ENCODE measurements at regions not wholly inside any gene's neighbourhood (a gene's known extent, or its start where the extent isn't known, plus 50 kb on each side); places are given as distances from the start of the nearest gene placed in this dataset.

DNA sequence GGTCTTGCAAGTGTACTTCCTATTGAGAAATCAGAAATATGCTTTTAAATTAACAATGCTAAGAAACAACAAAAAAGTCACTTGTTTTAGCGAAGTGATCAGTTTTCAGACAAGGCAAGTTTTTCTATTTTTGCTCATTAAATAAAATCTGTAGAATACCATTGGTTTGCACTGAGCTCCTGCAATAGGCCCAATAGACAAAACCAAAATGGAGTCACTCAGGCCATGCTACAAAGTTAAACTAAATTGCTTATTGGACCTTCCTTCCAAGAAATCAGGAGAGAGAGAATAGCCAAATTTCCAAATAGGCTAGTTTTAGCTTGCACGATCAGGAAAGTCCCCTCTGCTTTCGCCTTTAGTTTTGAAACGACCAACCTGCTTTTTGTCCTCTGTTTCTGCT is 73.4 kb upstream of the SLC13A1 start:
- TF ChIP-seq REST (IDR thresholded peaks at IDR 0.05; ENCODE audit: low read depth, low read length), result no peak
- no peak for TF ChIP-seq CTCF (IDR thresholded peaks at IDR 0.05)
- no peak for TF ChIP-seq EZH2phosphoT487 (IDR thresholded peaks at IDR 0.05; ENCODE audit: borderline replicate concordance, low read depth)
- no peak for TF ChIP-seq POLR2AphosphoS5 (IDR thresholded peaks at IDR 0.05; ENCODE audit: low read depth, low read length)
- TF ChIP-seq YY1 (IDR thresholded peaks at IDR 0.05; ENCODE audit: low read depth), result no peak

Measured in SK-N-SH (cell line).